H1 (cell line): ENCODE measurements at regions not wholly inside any gene's neighbourhood (a gene's known extent, or its start where the extent isn't known, plus 50 kb on each side); places are given as distances from the start of the nearest gene placed in this dataset.

Source experiments
- CTCF ChIA-PET: fragments of 300-600 bp; sonication (Branson Sonifier 250); formaldehyde crosslinking; loops from one replicate; lab custom pipeline; 2021; ENCODE audit not compliant: partially characterized antibody; lab: Charles Lee
- POLR2A ChIA-PET: fragments of 300-600 bp; sonication (Branson Sonifier 250); formaldehyde crosslinking; loops from one replicate; lab custom pipeline; 2021; ENCODE audit warnings: inconsistent platforms; ENCODE audit not compliant: partially characterized antibody; lab: Charles Lee
- DNase-seq, 2 experiments: peaks; one replicate each; pipeline versions ENCODE4 v3.0.0 to v3.0.0-alpha.2; 2010 to 2022; ENCODE audit warnings: low spot score in 2 of 2, low read depth in 1 of 2, mixed read lengths in 1 of 2
- FAIRE-seq: peaks from 2 replicates; lab custom pipeline; 2011; peaks lifted over from hg19 to GRCh38; lab: Jason Lieb, UNC
- H2AFZ ChIP-seq: 2 replicates; pipeline ENCODE4 v1.8.1; 2012; ENCODE audit warnings: low read length, inconsistent platforms
- H2AK5ac ChIP-seq: 2 replicates; pipeline ENCODE4 v1.6.1; 2013; ENCODE audit warnings: low read depth, low read length
- H2BK120ac ChIP-seq: replicated peaks from 2 replicates; pipeline ENCODE3; 2013; ENCODE audit warnings: low read depth, low read length, inconsistent platforms
- H2BK12ac ChIP-seq: 2 replicates; pipeline ENCODE4 v1.6.1; 2013; ENCODE audit warnings: low read depth, low read length
- H2BK15ac ChIP-seq: 2 replicates; pipeline ENCODE4 v1.6.1; 2013; ENCODE audit warnings: low read length
- H2BK20ac ChIP-seq: 2 replicates; pipeline ENCODE4 v1.6.1; 2013; ENCODE audit warnings: low read length
- H2BK5ac ChIP-seq: 2 replicates; pipeline ENCODE4 v1.6.1; 2013; ENCODE audit warnings: low read depth, low read length
- H3K14ac ChIP-seq: 2 replicates; pipeline ENCODE4 v1.6.1; 2013; ENCODE audit warnings: inconsistent platforms; ENCODE audit not compliant: insufficient read length
- H3K18ac ChIP-seq: 2 replicates; pipeline ENCODE4 v1.6.1; 2013; ENCODE audit warnings: low read length; ENCODE audit errors: extremely low read depth
- H3K23ac ChIP-seq: 2 replicates; pipeline ENCODE4 v1.6.1; 2013; ENCODE audit warnings: inconsistent platforms; ENCODE audit not compliant: insufficient read length
- H3K23me2 ChIP-seq: 2 replicates; pipeline ENCODE4 v1.6.1; 2013; ENCODE audit warnings: low read depth, low read length
- H3K27ac ChIP-seq: 2 replicates; pipeline ENCODE4 v1.6.1; 2011; ENCODE audit warnings: low read depth, low read length, inconsistent platforms
- H3K27me3 ChIP-seq, 4 experiments: replicated peaks in 1 of 4; 1 replicate in 1 of 4; 2 replicates in 3 of 4; pipeline versions ENCODE4 v1.6.1 to v1.8.1; 2011 to 2013; ENCODE audit warnings: low read length in 3 of 4, mild to moderate bottlenecking in 3 of 4, inconsistent platforms in 2 of 4, mixed read lengths in 2 of 4, moderate library complexity in 1 of 4; ENCODE audit not compliant: control insufficient read depth in 3 of 4, insufficient read depth in 3 of 4; ENCODE audit errors: extremely low read depth in 1 of 4
- H3K36me3 ChIP-seq, 4 experiments: 2 replicates each; pipeline versions ENCODE4 v1.6.1 to v1.8.1; 2011 to 2013; ENCODE audit warnings: mild to moderate bottlenecking in 4 of 4, low read length in 3 of 4, moderate library complexity in 2 of 4, control low read depth in 1 of 4, inconsistent platforms in 1 of 4; ENCODE audit not compliant: insufficient read depth in 4 of 4, control insufficient read depth in 2 of 4
- H3K4ac ChIP-seq: replicated peaks from 2 replicates; pipeline ENCODE3; 2013; ENCODE audit warnings: low read length, low read depth, mixed read lengths, inconsistent platforms; ENCODE audit not compliant: insufficient read length
- H3K4me1 ChIP-seq, 4 experiments: replicated peaks in 1 of 4; 1 replicate in 1 of 4; 2 replicates in 3 of 4; pipeline versions ENCODE4 v1.6.1 to v1.8.1; 2011 to 2013; ENCODE audit warnings: low read length in 3 of 4, inconsistent platforms in 2 of 4, mixed read lengths in 1 of 4; ENCODE audit not compliant: insufficient read depth in 4 of 4, control insufficient read depth in 3 of 4
- H3K4me2 ChIP-seq, 2 experiments: 2 replicates each; pipeline versions ENCODE4 v1.6.1 to v1.8.1; 2011 to 2013; ENCODE audit warnings: low read depth in 2 of 2, low read length in 2 of 2, control low read depth in 1 of 2, inconsistent platforms in 1 of 2, mild to moderate bottlenecking in 1 of 2; ENCODE audit not compliant: insufficient read depth in 1 of 2
- H3K4me3 ChIP-seq, 4 experiments: fragments of 200-600, 300-600 bp in 1 of 4; sonication (generic), shearing (Covaris generic), sonication (Bioruptor Twin) in 1 of 4; 2 replicates each; pipeline versions ENCODE4 v1.5.1 to v1.8.1; 2011 to 2016; ENCODE audit warnings: low read length in 4 of 4, low read depth in 3 of 4, control low read depth in 2 of 4, inconsistent platforms in 2 of 4, mild to moderate bottlenecking in 2 of 4, mixed read lengths in 1 of 4, moderate library complexity in 1 of 4; ENCODE audit not compliant: insufficient read depth in 2 of 4; ENCODE audit errors: extremely low read depth in 1 of 4
- H3K56ac ChIP-seq: replicated peaks from 2 replicates; pipeline ENCODE3; 2013; ENCODE audit warnings: low read depth, mild to moderate bottlenecking, mixed read lengths, low read length, inconsistent platforms; ENCODE audit not compliant: insufficient read length
- H3K79me1 ChIP-seq: 2 replicates; pipeline ENCODE4 v1.6.1; 2013; ENCODE audit warnings: low read depth, low read length, control low read depth
- H3K79me2 ChIP-seq, 2 experiments: 2 replicates each; pipeline versions ENCODE4 v1.6.1 to v1.8.1; 2012 to 2013; ENCODE audit warnings: low read length in 2 of 2, mild to moderate bottlenecking in 2 of 2, inconsistent platforms in 1 of 2; ENCODE audit not compliant: insufficient read depth in 2 of 2, control insufficient read depth in 1 of 2
- H3K9ac ChIP-seq, 4 experiments: replicated peaks in 1 of 4; 1 replicate in 1 of 4; 2 replicates in 3 of 4; pipeline versions ENCODE4 v1.6.1 to v1.8.1; 2011 to 2013; ENCODE audit warnings: low read depth in 3 of 4, low read length in 3 of 4, control low read depth in 2 of 4, mild to moderate bottlenecking in 2 of 4, moderate library complexity in 2 of 4, inconsistent platforms in 1 of 4; ENCODE audit errors: extremely low read depth in 1 of 4
- H3K9me3 ChIP-seq, 2 experiments: 2 replicates each; pipeline versions ENCODE4 v1.6.1 to v1.8.1; 2012 to 2013; ENCODE audit warnings: mild to moderate bottlenecking in 2 of 2, moderate library complexity in 2 of 2, control low read depth in 1 of 2, inconsistent platforms in 1 of 2, low read depth in 1 of 2, low read length in 1 of 2, mixed read lengths in 1 of 2; ENCODE audit not compliant: insufficient read depth in 2 of 2
- H4K20me1 ChIP-seq, 2 experiments: replicated peaks in 1 of 2; 2 replicates each; pipeline versions ENCODE3 to v1.8.1; 2011 to 2013; ENCODE audit warnings: inconsistent platforms in 2 of 2, low read length in 2 of 2, mild to moderate bottlenecking in 1 of 2; ENCODE audit not compliant: insufficient read depth in 2 of 2, control insufficient read depth in 1 of 2
- H4K5ac ChIP-seq: 2 replicates; pipeline ENCODE4 v1.6.1; 2013; ENCODE audit warnings: low read length, low read depth, mixed read lengths, inconsistent platforms; ENCODE audit not compliant: insufficient read length
- H4K8ac ChIP-seq: 2 replicates; pipeline ENCODE4 v1.8.0; 2013; ENCODE audit warnings: mild to moderate bottlenecking, moderate library complexity, low read length, inconsistent platforms; ENCODE audit not compliant: insufficient read depth; ENCODE audit errors: extremely low read depth
- H4K91ac ChIP-seq: replicated peaks from 2 replicates; pipeline ENCODE3; 2013; ENCODE audit warnings: low read length, mixed read lengths, inconsistent platforms; ENCODE audit not compliant: insufficient read length
- BRCA1 ChIP-seq: IDR thresholded peaks from 2 replicates; pipeline ENCODE4 v1.6.1; 2012; ENCODE audit warnings: low read depth, low read length, improper control_type of control experiment
- CEBPB ChIP-seq: IDR thresholded peaks from 2 replicates; pipeline ENCODE4 v1.6.1; 2012; ENCODE audit warnings: low read depth, low read length
- CREB1 ChIP-seq: IDR thresholded peaks from 2 replicates; pipeline ENCODE4 v1.6.1; 2012; ENCODE audit warnings: inconsistent platforms
- MAFK ChIP-seq: IDR thresholded peaks from 2 replicates; pipeline ENCODE4 v1.6.1; 2012; ENCODE audit warnings: low read depth, mild to moderate bottlenecking, improper control_type of control experiment, low read length
- POLR2A ChIP-seq, 2 experiments: IDR thresholded peaks; 1 replicate in 1 of 2; 2 replicates in 1 of 2; pipeline ENCODE4 v1.6.1; 2011; ENCODE audit warnings: low read depth in 2 of 2, low read length in 2 of 2, mild to moderate bottlenecking in 2 of 2; ENCODE audit errors: control extremely low read depth in 1 of 2
- POU5F1 ChIP-seq: IDR thresholded peaks from 2 replicates; pipeline ENCODE4 v1.6.1; 2011; ENCODE audit warnings: low read depth, mild to moderate bottlenecking, low read length, moderate library complexity
- SAP30 ChIP-seq: fragments of 300-600 bp; sonication (generic); IDR thresholded peaks from 2 replicates; pipeline ENCODE4 v1.7.1; 2012; ENCODE audit warnings: low read length, moderate library complexity, mild to moderate bottlenecking, inconsistent platforms; ENCODE audit not compliant: insufficient read depth, insufficient replicate concordance
- TBP ChIP-seq: IDR thresholded peaks from 2 replicates; pipeline ENCODE4 v1.6.1; 2011; ENCODE audit warnings: low read depth, low read length, improper control_type of control experiment
- YY1 ChIP-seq: IDR thresholded peaks from 2 replicates; pipeline ENCODE4 v1.6.1; 2011; ENCODE audit warnings: low read depth, mild to moderate bottlenecking, low read length
- WGBS, 2 experiments: shearing (Covaris generic) in 1 of 2; methylation state at CpG; one replicate each; pipeline versions ENCODE4 v1.1.6 to v1.1.7; 2013 to 2015; ENCODE audit warnings: low lambda C conversion rate in 2 of 2, mixed read lengths in 2 of 2, inconsistent platforms in 1 of 2, low coverage in 1 of 2, missing lambda C conversion rate in 1 of 2; ENCODE audit not compliant: insufficient replicate concordance in 2 of 2, insufficient coverage in 1 of 2, insufficient read length in 1 of 2; ENCODE audit errors: extremely low coverage in 1 of 2, missing lambda C conversion rate in 1 of 2; 5-methylcytosine and 5-hydroxymethylcytosine counted together
- TF ChIP-seq, protein P1 (sequence below): IDR thresholded peaks from 2 replicates; pipeline ENCODE4 v1.6.1; 2012; ENCODE audit warnings: inconsistent platforms
- TF ChIP-seq, protein P2 (sequence below), 3 experiments: IDR thresholded peaks; 1 replicate in 2 of 3; 2 replicates in 1 of 3; pipeline versions ENCODE4 v1.5.1 to v1.6.1; 2011; ENCODE audit warnings: low read length in 3 of 3, mild to moderate bottlenecking in 3 of 3, inconsistent platforms in 2 of 3, low read depth in 1 of 3, moderate library complexity in 1 of 3; ENCODE audit not compliant: insufficient read depth in 1 of 3; ENCODE audit errors: control extremely low read depth in 1 of 3

GRCh38 chr6:146910611-146911010 lies 293.6 kb upstream of the STXBP5 start:
- Histone ChIP-seq H3K14ac (no peak overlapping the region), H2AFZ (no peak overlapping the region), H3K4me1 (peaks cover 4 to 11% (median 6%) of the 10 kb centered on the region in 4 experiments; a peak in 5 of 7 replicates), H3K4ac (no peak overlapping the region), H2AK5ac (no peak overlapping the region), H3K56ac (no peak overlapping the region), H4K8ac (no peak overlapping the region), H3K23me2 (no peaks in the 10 kb centered on the region), H2BK20ac (no peak overlapping the region), H3K4me2 (no peak overlapping the region), H3K18ac (no peak overlapping the region), H3K36me3 (no peaks in the 10 kb centered on the region), H4K5ac (no peak overlapping the region), H3K79me1 (no peaks in the 10 kb centered on the region), H3K23ac (no peak overlapping the region), H2BK12ac (no peak overlapping the region), H2BK5ac (no peak overlapping the region), H3K4me3 (no peak overlapping the region), H3K9ac (no peak overlapping the region), H3K27ac (no peak overlapping the region), H2BK120ac (no peak overlapping the region), H3K79me2 (no peaks in the 10 kb centered on the region), H3K27me3 (no peaks in the 10 kb centered on the region; a peak in 1 of 7 replicates), H3K9me3 (no peaks in the 10 kb centered on the region), H4K20me1 (no peaks in the 10 kb centered on the region), H2BK15ac (no peak overlapping the region), H4K91ac (no peak overlapping the region)
- FAIRE-seq, result no peak
- WGBS, 2 experiments, result 96% methylated on average over 2 of the region's 2 CpGs; no CpG with 5 or more reads in 1 of the 2 experiments
- DNase-seq, result no peak
- CTCF ChIA-PET, result no interaction called here
- POLR2A ChIA-PET, result no interaction called here
- TF ChIP-seq BRCA1, result no peak
- TF ChIP-seq POU5F1, result no peak
- no peak for TF ChIP-seq CEBPB
- TF ChIP-seq, protein P1, sequence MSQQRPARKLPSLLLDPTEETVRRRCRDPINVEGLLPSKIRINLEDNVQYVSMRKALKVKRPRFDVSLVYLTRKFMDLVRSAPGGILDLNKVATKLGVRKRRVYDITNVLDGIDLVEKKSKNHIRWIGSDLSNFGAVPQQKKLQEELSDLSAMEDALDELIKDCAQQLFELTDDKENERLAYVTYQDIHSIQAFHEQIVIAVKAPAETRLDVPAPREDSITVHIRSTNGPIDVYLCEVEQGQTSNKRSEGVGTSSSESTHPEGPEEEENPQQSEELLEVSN, result no peak
- TF ChIP-seq MAFK, result no peak
- TF ChIP-seq, protein P2, sequence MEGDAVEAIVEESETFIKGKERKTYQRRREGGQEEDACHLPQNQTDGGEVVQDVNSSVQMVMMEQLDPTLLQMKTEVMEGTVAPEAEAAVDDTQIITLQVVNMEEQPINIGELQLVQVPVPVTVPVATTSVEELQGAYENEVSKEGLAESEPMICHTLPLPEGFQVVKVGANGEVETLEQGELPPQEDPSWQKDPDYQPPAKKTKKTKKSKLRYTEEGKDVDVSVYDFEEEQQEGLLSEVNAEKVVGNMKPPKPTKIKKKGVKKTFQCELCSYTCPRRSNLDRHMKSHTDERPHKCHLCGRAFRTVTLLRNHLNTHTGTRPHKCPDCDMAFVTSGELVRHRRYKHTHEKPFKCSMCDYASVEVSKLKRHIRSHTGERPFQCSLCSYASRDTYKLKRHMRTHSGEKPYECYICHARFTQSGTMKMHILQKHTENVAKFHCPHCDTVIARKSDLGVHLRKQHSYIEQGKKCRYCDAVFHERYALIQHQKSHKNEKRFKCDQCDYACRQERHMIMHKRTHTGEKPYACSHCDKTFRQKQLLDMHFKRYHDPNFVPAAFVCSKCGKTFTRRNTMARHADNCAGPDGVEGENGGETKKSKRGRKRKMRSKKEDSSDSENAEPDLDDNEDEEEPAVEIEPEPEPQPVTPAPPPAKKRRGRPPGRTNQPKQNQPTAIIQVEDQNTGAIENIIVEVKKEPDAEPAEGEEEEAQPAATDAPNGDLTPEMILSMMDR (IDR thresholded peaks at IDR 0.05; ENCODE audit: control extremely low read depth in 1 of 3, insufficient read depth in 1 of 3, low read depth in 1 of 3, low read length in 3 of 3), result no peak
- no peak for TF ChIP-seq TBP
- no peak for TF ChIP-seq POLR2A (IDR thresholded peaks at IDR 0.05; ENCODE audit: control extremely low read depth in 1 of 2, low read depth in 2 of 2, low read length in 2 of 2)
- TF ChIP-seq CREB1, result no peak
- TF ChIP-seq SAP30, result no peak
- no peak for TF ChIP-seq YY1
